CD4-positive, alpha-beta T cell treated with Interleukin-4 for 1 hour (primary cell): ENCODE measurements at regions not wholly inside any gene's neighbourhood (a gene's known extent, or its start where the extent isn't known, plus 50 kb on each side); places are given as distances from the start of the nearest gene placed in this dataset.

ENCODE experiments used
- DNase-seq, 2 donors: peaks; one replicate each; pipeline ENCODE4 v3.0.0-alpha.2; 2020 to 2022

GRCh38 chr4:32000846-32001488 lies 1280.8 kb downstream of the PCDH7 start:
- no peak for DNase-seq

- no peak for DNase-seq
Observed at GRCh38 chr4:32002037-32002747, 1282.0 kb downstream of the PCDH7 start.

GRCh38 chr4:32003548-32003947 lies 1283.4 kb downstream of the PCDH7 start:
- DNase-seq: no peak

GRCh38 chr4:32010221-32010620 lies 1290.1 kb downstream of the PCDH7 start:
- DNase-seq: no peak

- DNase-seq: no peak
Observed at GRCh38 chr4:32022071-32022470, 1301.9 kb downstream of the PCDH7 start.

- DNase-seq: no peak
Observed at GRCh38 chr4:32025851-32026459, 1305.8 kb downstream of the PCDH7 start.

- DNase-seq: no peak
Observed at GRCh38 chr4:32030406-32030805, 1310.2 kb downstream of the PCDH7 start.

- DNase-seq: no peak
Observed at GRCh38 chr4:32031026-32031425, 1310.9 kb downstream of the PCDH7 start.

GRCh38 chr4:32032136-32032672 lies 1312.0 kb downstream of the PCDH7 start:
- no peak for DNase-seq

GRCh38 chr4:32037399-32037798 lies 1317.2 kb downstream of the PCDH7 start:
- no peak for DNase-seq

GRCh38 chr4:32042486-32043247 lies 1322.5 kb downstream of the PCDH7 start:
- DNase-seq: no peak

- DNase-seq: no peak
Observed at GRCh38 chr4:32043248-32043633, 1323.1 kb downstream of the PCDH7 start.

GRCh38 chr4:32061916-32062315 lies 1341.7 kb downstream of the PCDH7 start:
- no peak for DNase-seq

GRCh38 chr4:32073542-32073941 lies 1353.4 kb downstream of the PCDH7 start:
- no peak for DNase-seq

GRCh38 chr4:32087211-32087610 lies 1367.0 kb downstream of the PCDH7 start:
- DNase-seq: no peak

- DNase-seq: no peak
Observed at GRCh38 chr4:32094987-32095386, 1374.8 kb downstream of the PCDH7 start.

- DNase-seq: no peak
Observed at GRCh38 chr4:32102896-32103295, 1382.7 kb downstream of the PCDH7 start.

- no peak for DNase-seq
Observed at GRCh38 chr4:32106767-32107166, 1386.6 kb downstream of the PCDH7 start.

- no peak for DNase-seq
Observed at GRCh38 chr4:32112891-32113290, 1392.7 kb downstream of the PCDH7 start.

- no peak for DNase-seq
Observed at GRCh38 chr4:32117693-32118092, 1397.5 kb downstream of the PCDH7 start.

GRCh38 chr4:32119907-32120306 lies 1399.7 kb downstream of the PCDH7 start:
- no peak for DNase-seq

- no peak for DNase-seq
Observed at GRCh38 chr4:32128549-32128948, 1408.4 kb downstream of the PCDH7 start.

GRCh38 chr4:32129967-32130366 lies 1409.8 kb downstream of the PCDH7 start:
- DNase-seq: no peak
